Cardiac muscle cell (in vitro differentiated cells and primary cell): ENCODE measurements at regions not wholly inside any gene's neighbourhood (a gene's known extent, or its start where the extent isn't known, plus 50 kb on each side); places are given as distances from the start of the nearest gene placed in this dataset.

Experiments
- DNase-seq, 2 donors: peaks; one replicate each; pipeline versions ENCODE4 v3.0.0 to v3.0.0-alpha.2; 2010 to 2017; ENCODE audit warnings: low read depth in 1 of 2, low spot score in 1 of 2
- H3K27ac ChIP-seq: fragments of 200-600 bp; sonication (generic); 2 replicates; pipeline ENCODE4 v1.5.1; 2016
- H3K27me3 ChIP-seq: fragments of 200-600 bp; sonication (generic); 2 replicates; pipeline ENCODE4 v1.6.0; 2016; ENCODE audit warnings: control low read depth
- H3K36me3 ChIP-seq: fragments of 200-600 bp; sonication (generic); 2 replicates; pipeline ENCODE4 v1.5.1; 2016; ENCODE audit warnings: control low read depth
- H3K4me1 ChIP-seq: fragments of 200-600 bp; sonication (generic); 2 replicates; pipeline ENCODE4 v1.8.1; 2017; ENCODE audit warnings: low read depth, mild to moderate bottlenecking, mixed run types
- H3K4me3 ChIP-seq: fragments of 200-600 bp; sonication (generic); 2 replicates; pipeline ENCODE4 v1.5.1; 2016; ENCODE audit warnings: mild to moderate bottlenecking
- H3K9me3 ChIP-seq: fragments of 200-600 bp; sonication (generic); 2 replicates; pipeline ENCODE4 v1.5.1; 2017; ENCODE audit warnings: low read depth, mild to moderate bottlenecking, control low read depth
- CTCF ChIP-seq: IDR thresholded peaks from 2 replicates; pipeline ENCODE4 v1.5.1; 2012; ENCODE audit warnings: low read depth, mild to moderate bottlenecking, low read length

GRCh38 chr12:113766131-113766878 lies 199.8 kb downstream of the RBM19 start:
- Histone ChIP-seq H3K27ac (no peak overlapping the region), H3K9me3 (no peaks in the 10 kb centered on the region), H3K4me3 (no peak overlapping the region), H3K36me3 (no peaks in the 10 kb centered on the region), H3K4me1 (no peaks in the 10 kb centered on the region), H3K27me3 (no peaks in the 10 kb centered on the region)
- no peak for TF ChIP-seq CTCF
- DNase-seq, result no peak

GRCh38 chr12:113764661-113765060 lies 201.5 kb downstream of the RBM19 start:
- no peaks in the 10 kb centered on the region for H3K36me3 ChIP-seq
- no peaks in the 10 kb centered on the region for H3K4me1 ChIP-seq
- no peak for TF ChIP-seq CTCF
- no peak overlapping the region for H3K27ac ChIP-seq
- no peak overlapping the region for H3K4me3 ChIP-seq
- DNase-seq, result no peak
- no peaks in the 10 kb centered on the region for H3K27me3 ChIP-seq
- no peaks in the 10 kb centered on the region for H3K9me3 ChIP-seq

GRCh38 chr12:113762882-113763816 lies 203.0 kb downstream of the RBM19 start:
- DNase-seq, result no peak
- no peaks in the 10 kb centered on the region for H3K9me3 ChIP-seq
- no peaks in the 10 kb centered on the region for H3K4me1 ChIP-seq
- no peaks in the 10 kb centered on the region for H3K27me3 ChIP-seq
- no peak for TF ChIP-seq CTCF
- no peak overlapping the region for H3K4me3 ChIP-seq
- no peak overlapping the region for H3K27ac ChIP-seq
- H3K36me3 ChIP-seq, result no peaks in the 10 kb centered on the region

- H3K27ac ChIP-seq, result no peak overlapping the region
- no peaks in the 10 kb centered on the region for H3K4me1 ChIP-seq
- no peaks in the 10 kb centered on the region for H3K9me3 ChIP-seq
- no peak for DNase-seq
- no peaks in the 10 kb centered on the region for H3K36me3 ChIP-seq
- H3K27me3 ChIP-seq, result no peaks in the 10 kb centered on the region
- no peak for TF ChIP-seq CTCF
- H3K4me3 ChIP-seq, result no peak overlapping the region
Measured at GRCh38 chr12:113762155-113762881, 203.8 kb downstream of the RBM19 start.

GRCh38 chr12:113759135-113759534 lies 207.0 kb downstream of the RBM19 start:
- Histone ChIP-seq H3K36me3 (no peaks in the 10 kb centered on the region), H3K9me3 (no peaks in the 10 kb centered on the region), H3K27ac (no peak overlapping the region), H3K27me3 (no peaks in the 10 kb centered on the region), H3K4me1 (no peaks in the 10 kb centered on the region), H3K4me3 (no peak overlapping the region)
- DNase-seq, result no peak
- TF ChIP-seq CTCF, result no peak
